ENCODE measurements at regions not wholly inside any gene's neighbourhood (a gene's known extent, or its start where the extent isn't known, plus 50 kb on each side); places are given as distances from the start of the nearest gene placed in this dataset.
"Not testable (repeated sequence)": the region's sequence is repeated elsewhere in the genome, so short reads cannot be mapped to it uniquely, and the experiment has no call there.

- H3K27me3 ChIP-seq (replicated peaks; ENCODE audit: insufficient read depth, low read length); H3K9ac ChIP-seq (ENCODE audit: low read length); H3K79me2 ChIP-seq (ENCODE audit: low read length); H3F3A ChIP-seq (ENCODE audit: insufficient read depth, low read length); H3K4me3 ChIP-seq (ENCODE audit: low read length); H3K9me3 ChIP-seq (replicated peaks; ENCODE audit: insufficient read depth, low read length); H4K20me1 ChIP-seq (ENCODE audit: insufficient read depth, low read length); H3K27ac ChIP-seq (ENCODE audit: low read length); DNase-seq; H3K4me1 ChIP-seq (ENCODE audit: low read length); H3K9me2 ChIP-seq (replicated peaks; ENCODE audit: insufficient read depth, low read length); H3K36me3 ChIP-seq (replicated peaks; ENCODE audit: insufficient read depth, low read length); H2AFZ ChIP-seq (ENCODE audit: low read length); H3K4me2 ChIP-seq (ENCODE audit: low read depth, low read length): not testable (repeated sequence)
These were observed 338.5 kb downstream of the TYW1 start for GRCh38 chr7:67335165-67335564.

- not testable (repeated sequence) for H3K4me1 ChIP-seq (ENCODE audit: low read length); H3K9me2 ChIP-seq (replicated peaks; ENCODE audit: insufficient read depth, low read length); H3K4me3 ChIP-seq (ENCODE audit: low read length); H4K20me1 ChIP-seq (ENCODE audit: insufficient read depth, low read length); H3K27ac ChIP-seq (ENCODE audit: low read length); DNase-seq; H3K27me3 ChIP-seq (replicated peaks; ENCODE audit: insufficient read depth, low read length); H3K36me3 ChIP-seq (replicated peaks; ENCODE audit: insufficient read depth, low read length); H3K4me2 ChIP-seq (ENCODE audit: low read depth, low read length); H2AFZ ChIP-seq (ENCODE audit: low read length); H3K9me3 ChIP-seq (replicated peaks; ENCODE audit: insufficient read depth, low read length); H3K9ac ChIP-seq (ENCODE audit: low read length); H3K79me2 ChIP-seq (ENCODE audit: low read length); H3F3A ChIP-seq (ENCODE audit: insufficient read depth, low read length)
These were observed 339.0 kb downstream of the TYW1 start for GRCh38 chr7:67335663-67336062.

- H4K20me1 ChIP-seq (ENCODE audit: insufficient read depth, low read length); H3K9ac ChIP-seq (ENCODE audit: low read length); H3K4me1 ChIP-seq (ENCODE audit: low read length); DNase-seq; H3K27me3 ChIP-seq (replicated peaks; ENCODE audit: insufficient read depth, low read length); H3K36me3 ChIP-seq (replicated peaks; ENCODE audit: insufficient read depth, low read length); H2AFZ ChIP-seq (ENCODE audit: low read length); H3K79me2 ChIP-seq (ENCODE audit: low read length); H3K4me2 ChIP-seq (ENCODE audit: low read depth, low read length); H3K9me3 ChIP-seq (replicated peaks; ENCODE audit: insufficient read depth, low read length); H3K9me2 ChIP-seq (replicated peaks; ENCODE audit: insufficient read depth, low read length); H3F3A ChIP-seq (ENCODE audit: insufficient read depth, low read length); H3K4me3 ChIP-seq (ENCODE audit: low read length); H3K27ac ChIP-seq (ENCODE audit: low read length): not testable (repeated sequence)
These were observed 341.9 kb downstream of the TYW1 start for GRCh38 chr7:67338545-67338944.

- no peaks in the 10 kb centered on the region for H3K27me3 ChIP-seq (replicated peaks; ENCODE audit: insufficient read depth, low read length)
- no peaks in the 10 kb centered on the region for H3K79me2 ChIP-seq (ENCODE audit: low read length)
- no peaks in the 10 kb centered on the region for H3K36me3 ChIP-seq (replicated peaks; ENCODE audit: insufficient read depth, low read length)
- H3K4me3 ChIP-seq (ENCODE audit: low read length): no peak overlapping the region
- H3K9me2 ChIP-seq (replicated peaks; ENCODE audit: insufficient read depth, low read length): no peaks in the 10 kb centered on the region
- no peaks in the 10 kb centered on the region for H3F3A ChIP-seq (ENCODE audit: insufficient read depth, low read length)
- H3K9me3 ChIP-seq (replicated peaks; ENCODE audit: insufficient read depth, low read length): no peaks in the 10 kb centered on the region
- no peak overlapping the region for H3K9ac ChIP-seq (ENCODE audit: low read length)
- no peak overlapping the region for H2AFZ ChIP-seq (ENCODE audit: low read length)
- DNase-seq: no peak
- no peaks in the 10 kb centered on the region for H4K20me1 ChIP-seq (ENCODE audit: insufficient read depth, low read length)
- no peak for TF ChIP-seq CTCF (IDR thresholded peaks at IDR 0.05; ENCODE audit: low read length)
- TF ChIP-seq EZH2 (optimal IDR thresholded peaks at IDR 0.05; ENCODE audit: low read depth, low read length): no peak
- TF ChIP-seq EZH2phosphoT487 (IDR thresholded peaks at IDR 0.05; ENCODE audit: low read length): no peak
- no peak overlapping the region for H3K4me2 ChIP-seq (ENCODE audit: low read depth, low read length)
- no peak overlapping the region for H3K27ac ChIP-seq (ENCODE audit: low read length)
- H3K4me1 ChIP-seq (ENCODE audit: low read length): no peaks in the 10 kb centered on the region
These were observed 344.6 kb downstream of the TYW1 start for GRCh38 chr7:67341153-67341768.

GRCh38 chr7:67343114-67343513 is 346.5 kb downstream of the TYW1 start:
- no peak for DNase-seq
- H3K4me1 ChIP-seq (ENCODE audit: low read length): no peaks in the 10 kb centered on the region
- no peaks in the 10 kb centered on the region for H3K36me3 ChIP-seq (replicated peaks; ENCODE audit: insufficient read depth, low read length)
- H3K9me2 ChIP-seq (replicated peaks; ENCODE audit: insufficient read depth, low read length): no peaks in the 10 kb centered on the region
- no peak overlapping the region for H3K9ac ChIP-seq (ENCODE audit: low read length)
- H3K4me3 ChIP-seq (ENCODE audit: low read length): no peak overlapping the region
- H3K27me3 ChIP-seq (replicated peaks; ENCODE audit: insufficient read depth, low read length): no peaks in the 10 kb centered on the region
- H3K79me2 ChIP-seq (ENCODE audit: low read length): no peaks in the 10 kb centered on the region
- TF ChIP-seq CTCF (IDR thresholded peaks at IDR 0.05; ENCODE audit: low read length) (no peak), EZH2 (optimal IDR thresholded peaks at IDR 0.05; ENCODE audit: low read depth, low read length) (no peak), EZH2phosphoT487 (IDR thresholded peaks at IDR 0.05; ENCODE audit: low read length) (no peak)
- no peak overlapping the region for H3K4me2 ChIP-seq (ENCODE audit: low read depth, low read length)
- no peaks in the 10 kb centered on the region for H4K20me1 ChIP-seq (ENCODE audit: insufficient read depth, low read length)
- H3K9me3 ChIP-seq (replicated peaks; ENCODE audit: insufficient read depth, low read length): no peaks in the 10 kb centered on the region
- no peak overlapping the region for H2AFZ ChIP-seq (ENCODE audit: low read length)
- H3F3A ChIP-seq (ENCODE audit: insufficient read depth, low read length): no peaks in the 10 kb centered on the region
- no peak overlapping the region for H3K27ac ChIP-seq (ENCODE audit: low read length)
